ENCODE measurements at regions not wholly inside any gene's neighbourhood (a gene's known extent, or its start where the extent isn't known, plus 50 kb on each side); places are given as distances from the start of the nearest gene placed in this dataset.
"Not testable (repeated sequence)": the region's sequence is repeated elsewhere in the genome, so short reads cannot be mapped to it uniquely, and the experiment has no call there.

DNA sequence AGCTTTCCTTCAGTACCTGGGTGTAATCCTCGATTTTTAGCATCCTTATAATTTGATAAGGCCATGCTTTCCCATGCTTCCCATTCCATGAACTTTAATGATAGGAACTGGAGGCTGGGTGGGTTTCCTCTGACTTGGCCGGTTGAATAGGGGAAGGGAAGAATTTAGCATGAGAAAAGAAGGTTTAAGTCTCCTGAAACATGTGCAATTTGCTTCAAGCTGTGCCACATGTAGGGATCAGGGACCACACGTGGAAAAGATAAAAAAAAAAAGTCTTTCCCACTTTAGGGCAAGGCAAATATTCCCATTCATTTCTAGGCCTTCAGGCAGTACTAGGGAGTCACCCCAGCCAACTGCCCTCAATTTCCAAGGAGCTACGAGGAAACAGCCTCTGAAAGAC, 900.3 kb downstream of the DSC3 start:
- DNase-seq, result no peak

DNA sequence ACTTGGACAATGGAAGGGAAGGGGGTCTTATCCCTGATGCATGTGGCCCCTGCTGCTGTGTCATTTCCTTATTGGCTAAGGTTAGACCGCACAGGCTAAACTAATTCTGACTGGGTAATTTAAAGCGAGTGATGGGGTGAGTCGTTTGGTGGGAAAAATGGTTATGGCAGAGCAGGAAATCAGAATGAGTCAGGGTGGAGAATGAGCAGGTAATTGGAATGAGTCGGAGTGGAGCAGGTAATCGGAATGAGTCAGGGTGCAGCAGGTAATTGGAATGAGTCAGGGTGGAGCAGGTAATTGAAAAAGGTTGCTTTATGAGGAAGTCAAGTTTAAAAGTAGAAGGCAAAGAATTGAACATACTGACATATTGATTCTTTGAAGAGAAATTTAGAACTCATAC, 901.0 kb downstream of the DSC3 start:
- DNase-seq, result not testable (repeated sequence)

DNA sequence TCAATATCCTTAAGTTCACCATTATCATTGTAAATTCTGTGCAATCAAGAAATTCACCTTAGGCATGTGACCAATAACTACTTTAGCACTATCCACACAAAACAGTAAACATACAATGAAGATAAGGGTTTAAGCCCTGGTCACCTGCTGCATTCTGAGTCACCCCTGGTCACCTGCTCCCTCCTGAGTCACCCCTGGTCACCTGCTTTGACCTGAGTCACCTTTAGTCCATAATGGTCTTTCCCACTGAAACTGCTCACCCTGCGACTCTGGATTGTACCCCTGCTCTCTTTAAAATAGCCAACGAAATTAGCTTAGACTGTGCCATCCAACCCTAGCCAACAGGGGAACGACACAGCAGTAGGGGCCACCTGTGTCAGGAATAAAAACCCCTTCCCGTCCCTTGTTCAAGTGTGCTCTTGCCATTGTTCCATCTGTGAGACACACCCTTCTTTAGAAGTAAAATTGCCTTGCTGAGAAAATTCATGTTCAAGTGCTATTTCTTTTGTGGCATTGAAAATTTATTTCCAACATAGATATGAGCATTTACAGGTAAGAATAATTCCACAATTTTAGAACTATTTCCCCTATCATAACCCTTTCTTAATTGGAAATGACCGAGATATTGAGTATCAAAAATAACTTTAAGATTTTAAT, 902.8 kb downstream of the DSC3 start:
- no peak for DNase-seq

DNA sequence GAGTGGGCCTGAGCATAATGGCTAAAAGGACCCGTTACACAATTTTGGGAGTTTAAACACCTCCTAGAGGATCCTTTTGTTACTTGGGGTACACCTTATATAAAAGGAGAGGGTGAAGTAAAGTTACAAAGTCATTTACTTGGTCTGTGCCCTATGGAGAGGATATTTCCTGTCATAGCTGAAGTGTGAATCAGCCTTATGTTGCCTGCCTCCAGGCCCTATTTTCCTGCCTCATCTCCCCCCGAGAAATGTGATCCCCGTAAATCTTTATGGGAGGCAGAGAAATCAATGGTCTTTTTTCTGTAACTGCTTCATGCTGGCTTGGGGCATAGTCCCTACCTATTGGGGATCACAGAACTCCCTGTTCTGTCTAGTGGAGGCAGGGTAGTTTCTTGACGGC, 906.6 kb downstream of the DSC3 start:
- no peak for DNase-seq

- no peak for DNase-seq
Measured at GRCh38 chr18:30134020-30134419, 908.5 kb downstream of the DSC3 start.

DNA sequence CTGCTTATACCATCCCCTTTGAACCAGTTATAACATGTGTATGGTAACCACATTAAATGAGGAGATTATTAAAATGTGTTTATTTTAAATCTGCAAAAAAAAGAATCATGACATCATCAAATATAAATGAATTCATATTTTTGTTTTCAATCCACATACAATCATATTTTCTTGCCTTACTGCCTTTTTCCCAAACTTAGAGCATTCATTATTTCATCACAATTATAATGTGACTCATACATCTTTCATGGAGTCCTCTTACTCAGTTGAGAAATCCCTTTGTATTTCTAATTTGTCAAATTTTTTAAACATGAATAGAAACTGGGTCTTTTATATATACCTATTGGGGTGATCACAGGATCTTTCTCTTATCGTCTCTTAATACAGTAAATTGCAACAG, 909.6 kb downstream of the DSC3 start:
- DNase-seq, result no peak

GRCh38 chr18:30121397-30121796, 921.1 kb downstream of the DSC3 start:
- no peak for DNase-seq

GRCh38 chr18:30113454-30113853, 929.1 kb downstream of the DSC3 start:
- no peak for DNase-seq

DNA sequence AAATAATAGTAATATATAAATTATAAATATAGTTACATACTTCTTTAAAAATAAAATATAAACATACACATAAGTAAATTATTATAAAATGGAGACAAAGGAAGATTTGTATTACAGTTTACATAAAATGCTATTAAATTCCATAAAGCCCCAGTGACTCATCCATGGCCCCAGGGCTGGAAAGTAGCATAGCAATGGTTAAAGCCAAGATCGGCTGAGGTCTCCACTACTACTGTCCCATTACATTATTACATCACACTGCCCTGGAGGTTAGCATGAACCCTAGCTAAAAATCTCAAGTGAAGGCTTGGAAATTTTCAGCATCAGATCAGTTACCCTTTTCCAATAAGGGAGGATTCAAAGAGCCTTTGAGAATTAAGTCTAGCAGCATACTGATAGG, 936.2 kb downstream of the DSC3 start:
- DNase-seq, result no peak

GRCh38 chr18:30103881-30104280, 938.7 kb downstream of the DSC3 start:
- no peak for DNase-seq

- no peak for DNase-seq
Measured at GRCh38 chr18:30096796-30097195, 945.7 kb downstream of the DSC3 start.

DNA sequence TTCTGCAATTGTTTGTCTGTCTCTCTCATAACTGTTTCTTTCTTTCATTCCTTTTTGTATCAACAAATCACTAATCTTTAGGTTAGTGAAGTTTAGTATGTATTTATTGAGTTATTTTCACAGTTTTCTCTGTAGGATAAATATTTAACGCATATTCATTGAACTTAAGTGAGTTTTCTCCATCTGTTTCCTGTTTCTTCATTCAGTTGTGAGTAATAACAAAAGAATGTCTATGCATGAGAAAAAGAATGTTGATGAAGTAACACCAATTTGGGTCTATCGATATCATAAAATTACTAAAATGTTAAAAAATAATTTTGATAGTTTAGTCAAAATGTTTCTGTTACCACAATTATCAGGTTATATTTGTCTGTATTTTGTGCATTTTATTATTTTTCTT, 948.0 kb downstream of the DSC3 start:
- no peak for DNase-seq

- no peak for DNase-seq
Measured at GRCh38 chr18:30093376-30093775, 949.2 kb downstream of the DSC3 start.

DNA sequence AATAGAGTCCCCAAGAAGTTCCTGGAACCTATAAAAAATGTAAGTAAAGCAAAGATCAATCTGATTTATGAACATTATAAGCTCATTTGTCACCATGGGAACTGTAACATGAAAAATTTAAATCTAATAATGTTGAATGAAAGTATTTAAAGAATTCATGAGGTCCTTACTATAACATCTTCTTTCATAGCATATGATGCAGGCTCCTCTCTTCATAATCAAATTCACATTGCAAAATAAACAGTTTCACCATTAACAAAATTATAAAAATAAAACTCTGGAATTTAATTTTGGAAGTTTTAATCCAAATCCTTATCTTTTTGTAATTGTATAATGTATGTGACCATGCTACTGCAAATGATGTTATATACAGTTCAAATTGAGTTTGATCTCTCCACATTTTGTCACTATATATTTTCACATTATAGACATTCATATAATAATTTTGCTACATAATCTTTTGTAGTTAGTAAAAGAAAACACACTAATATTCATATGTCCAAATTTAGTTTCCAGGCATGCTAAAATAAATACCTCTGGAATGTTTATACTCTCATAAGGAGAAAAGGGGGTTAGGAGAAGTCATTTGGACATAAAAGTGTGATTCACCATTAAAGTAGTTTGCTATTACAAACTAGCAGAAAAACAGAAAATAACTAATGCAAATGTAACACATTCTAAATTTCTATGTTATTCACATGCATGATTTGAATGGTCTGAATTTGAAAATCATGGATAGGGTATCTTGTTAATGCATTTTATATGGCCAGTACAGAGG, 954.1 kb downstream of the DSC3 start:
- no peak for DNase-seq

DNA sequence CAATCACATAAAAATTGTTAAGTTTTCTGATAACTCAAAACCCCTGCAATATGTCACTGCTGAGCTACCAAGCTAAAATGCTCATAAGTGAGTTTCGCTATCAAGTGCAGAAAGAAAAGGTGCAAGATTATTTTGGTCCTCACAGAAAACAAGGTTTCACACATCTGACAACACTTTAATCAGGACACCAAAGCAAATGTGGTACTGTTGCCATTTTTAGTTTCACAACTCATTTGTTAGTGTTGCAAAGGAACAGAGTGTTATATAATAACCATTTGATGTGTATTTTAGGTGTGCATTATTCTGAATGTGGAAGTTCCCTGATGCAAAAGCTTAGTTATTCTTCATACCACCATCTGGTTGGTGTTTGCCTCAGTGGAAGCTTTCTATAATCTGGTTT, 956.2 kb downstream of the DSC3 start:
- DNase-seq, result no peak

GRCh38 chr18:30081122-30081521, 961.4 kb downstream of the DSC3 start:
- no peak for DNase-seq

DNA sequence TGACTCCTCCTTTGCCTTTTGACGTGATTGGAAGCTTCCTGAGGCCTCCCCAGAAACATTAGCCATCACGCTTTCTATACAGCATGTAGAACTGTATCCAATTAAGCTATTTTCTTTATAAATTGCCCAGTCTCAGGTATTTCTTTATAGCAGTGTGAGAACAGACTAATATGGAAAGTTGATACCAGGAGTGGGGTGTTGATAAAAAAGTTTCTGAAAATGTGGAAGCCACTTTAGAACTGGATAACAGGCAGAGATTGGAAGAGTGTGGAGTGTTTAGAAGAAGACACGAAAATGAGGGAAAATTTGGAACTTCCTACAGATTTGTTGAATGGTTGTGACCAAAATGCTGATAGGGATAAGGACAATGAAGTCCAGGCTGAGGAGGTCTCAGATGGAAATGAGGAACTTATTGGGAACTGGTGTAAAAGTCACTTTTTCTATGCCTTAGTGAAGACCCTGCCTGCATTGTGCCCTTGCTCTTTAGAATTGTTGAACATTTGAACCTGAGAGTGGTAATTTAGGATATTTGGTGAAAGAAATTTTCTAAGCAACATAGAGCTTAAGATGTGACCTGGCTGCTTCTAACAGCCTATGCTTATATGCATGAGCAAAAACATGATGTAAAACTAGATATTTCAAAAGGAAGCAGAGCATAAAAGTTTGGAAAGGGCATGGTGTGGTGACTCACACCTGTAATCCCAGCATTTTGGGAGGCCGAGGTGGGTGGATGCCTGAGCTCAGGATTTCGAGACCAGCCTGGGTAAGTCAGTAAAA, 969.7 kb downstream of the DSC3 start:
- DNase-seq, result no peak

DNA sequence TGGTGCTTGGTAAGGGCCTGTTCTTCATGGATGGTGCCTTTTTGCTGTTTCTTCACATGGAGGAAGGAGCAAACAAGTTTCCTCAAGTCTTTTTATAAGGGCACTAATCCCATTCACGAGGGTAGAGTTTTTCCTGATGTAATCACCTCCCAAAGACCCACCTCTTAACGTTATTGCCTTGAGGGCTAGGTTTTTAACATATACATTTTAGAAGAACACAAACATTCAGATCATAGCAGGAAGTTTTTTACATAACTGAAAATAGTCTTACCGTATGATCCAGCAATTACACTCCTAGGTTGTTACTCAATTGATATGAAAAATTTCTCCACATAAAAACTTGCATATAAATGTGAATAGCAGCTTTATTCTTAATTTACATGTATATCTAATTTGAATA, 976.3 kb downstream of the DSC3 start:
- DNase-seq, result no peak

GRCh38 chr18:30057398-30057797, 985.1 kb downstream of the DSC3 start:
- DNase-seq, result no peak

- DNase-seq, result no peak
Measured at GRCh38 chr18:30056528-30056927, 986.0 kb downstream of the DSC3 start.

DNA sequence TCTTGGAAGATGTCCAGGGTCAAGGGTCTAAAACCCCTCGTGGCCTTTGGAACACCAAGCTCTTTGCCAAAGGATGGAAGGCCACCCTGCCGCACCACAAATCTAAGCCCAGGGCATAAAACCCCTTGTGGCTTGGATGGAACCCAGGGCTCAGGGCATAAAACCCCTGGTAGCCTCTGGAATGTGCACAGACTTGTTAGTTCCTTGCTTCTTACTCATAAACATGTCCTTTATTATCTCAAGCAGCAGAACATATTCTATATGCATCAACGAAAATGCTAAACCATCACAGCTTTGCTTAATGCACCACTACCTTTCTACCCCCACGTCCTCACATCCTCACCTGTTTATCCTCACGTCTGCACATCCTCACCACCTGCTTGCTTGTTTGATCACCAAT, 998.0 kb downstream of the DSC3 start:
- DNase-seq, result no peak

DNA sequence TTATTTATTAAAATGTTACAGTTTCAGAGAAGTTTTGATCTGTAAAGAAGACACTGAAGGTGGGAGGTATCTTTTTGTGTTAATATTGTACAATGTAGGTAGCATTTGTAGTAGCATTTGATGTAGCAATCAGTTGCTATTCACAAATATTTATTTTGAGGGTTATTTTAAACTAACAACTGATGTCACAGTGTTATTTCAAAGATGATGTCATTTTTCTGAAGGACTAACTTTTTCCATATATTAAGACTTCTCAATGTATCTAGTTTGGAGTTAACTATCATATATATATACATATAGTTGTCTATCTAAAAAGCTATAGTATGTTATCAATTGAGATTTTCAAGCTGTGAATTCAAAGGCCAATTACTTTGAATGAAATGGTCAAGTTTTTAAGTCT, 1003.3 kb downstream of the DSC3 start:
- no peak for DNase-seq

DNA sequence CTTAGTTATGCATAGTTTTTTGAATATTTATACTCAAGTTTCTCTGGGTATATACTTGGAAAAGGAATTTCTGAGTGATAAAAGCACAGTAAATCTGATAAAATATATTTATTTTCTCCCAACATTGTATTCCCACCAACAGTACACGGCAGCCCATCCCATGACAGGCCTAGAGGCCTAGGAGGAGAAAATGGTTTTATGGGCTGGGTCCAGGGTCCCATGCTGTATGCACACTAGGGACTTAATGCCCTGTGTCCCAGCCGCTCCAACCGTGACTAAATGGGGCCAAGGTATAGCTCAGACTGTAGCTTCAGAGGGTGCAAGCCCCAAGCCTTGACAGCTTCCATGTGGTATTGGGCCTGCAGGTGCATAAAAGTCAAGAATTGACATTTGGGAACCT, 1007.7 kb downstream of the DSC3 start:
- no peak for DNase-seq

GRCh38 chr18:30016179-30016578, 1026.4 kb downstream of the DSC3 start:
- DNase-seq, result no peak

Measured in activated gamma-delta T cell treated with Interleukin-2 at 50 U/mL for 16 hours (primary cell).